ENCODE measurements at regions not wholly inside any gene's neighbourhood (a gene's known extent, or its start where the extent isn't known, plus 50 kb on each side); places are given as distances from the start of the nearest gene placed in this dataset.

DNA sequence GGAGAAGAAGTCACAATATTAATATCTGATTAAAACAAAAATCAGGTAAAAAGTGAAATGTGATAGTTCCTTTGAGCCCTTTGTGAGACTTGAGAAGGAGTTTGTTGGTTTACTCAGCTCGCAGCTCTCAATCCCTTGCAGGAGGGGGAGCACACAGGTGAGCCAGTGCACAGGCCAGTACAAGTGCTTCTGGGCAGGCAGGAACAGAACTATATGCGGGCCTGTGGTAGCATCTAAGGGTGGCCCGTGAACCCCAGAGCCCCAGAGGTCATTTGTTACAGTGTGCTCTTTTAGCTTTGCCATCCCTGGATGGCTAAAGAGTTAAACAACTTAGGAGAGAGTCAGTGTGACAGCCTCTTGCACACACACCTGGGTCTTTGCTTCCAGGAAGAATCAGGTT is 215.3 kb upstream of the EDIL3 start:
- no peak for DNase-seq

GRCh38 chr5:84597904-84598303 is 213.2 kb upstream of the EDIL3 start:
- no peak for DNase-seq

- no peak for DNase-seq
Observed at GRCh38 chr5:84590629-84591028, 205.9 kb upstream of the EDIL3 start.

DNA sequence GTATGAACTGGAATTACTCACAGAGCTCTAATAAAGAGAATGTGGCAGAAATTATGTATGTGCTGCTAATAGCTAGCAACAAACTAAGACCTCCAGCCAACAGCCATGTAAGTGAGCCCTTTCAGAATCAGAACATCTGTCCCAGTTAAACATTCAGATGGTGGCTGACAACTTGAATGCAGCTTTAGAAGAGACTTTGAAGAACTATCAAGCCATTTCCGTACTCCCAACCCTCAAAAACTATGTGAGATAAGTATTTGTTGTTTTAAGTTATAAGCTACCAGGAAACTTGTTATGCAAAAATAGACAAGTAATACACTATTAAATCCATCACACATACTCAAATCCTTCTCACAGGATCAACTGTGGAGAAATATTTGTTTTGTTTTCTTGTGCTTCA is 205.2 kb upstream of the EDIL3 start:
- DNase-seq: no peak

- no peak for DNase-seq
Observed at GRCh38 chr5:84585218-84585617, 200.5 kb upstream of the EDIL3 start.

DNA sequence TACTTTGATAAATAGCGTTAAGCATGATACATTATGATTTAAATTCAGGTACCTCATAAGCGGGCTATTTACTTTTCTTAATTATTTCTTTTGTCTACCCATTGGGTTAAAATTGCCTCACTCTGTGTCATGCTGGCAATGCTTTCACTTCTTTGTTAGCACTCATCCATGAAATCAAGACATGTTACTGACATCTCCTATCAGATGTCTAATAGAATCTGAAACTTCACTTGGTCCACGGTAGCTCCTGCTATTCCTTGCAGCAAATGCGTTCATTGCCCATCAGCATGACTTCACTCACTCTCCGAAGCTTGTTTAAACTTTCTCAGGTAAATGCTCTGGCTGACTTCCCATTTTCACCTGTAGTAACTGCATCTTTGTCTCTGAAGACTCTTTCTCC is 193.5 kb upstream of the EDIL3 start:
- no peak for DNase-seq

DNA sequence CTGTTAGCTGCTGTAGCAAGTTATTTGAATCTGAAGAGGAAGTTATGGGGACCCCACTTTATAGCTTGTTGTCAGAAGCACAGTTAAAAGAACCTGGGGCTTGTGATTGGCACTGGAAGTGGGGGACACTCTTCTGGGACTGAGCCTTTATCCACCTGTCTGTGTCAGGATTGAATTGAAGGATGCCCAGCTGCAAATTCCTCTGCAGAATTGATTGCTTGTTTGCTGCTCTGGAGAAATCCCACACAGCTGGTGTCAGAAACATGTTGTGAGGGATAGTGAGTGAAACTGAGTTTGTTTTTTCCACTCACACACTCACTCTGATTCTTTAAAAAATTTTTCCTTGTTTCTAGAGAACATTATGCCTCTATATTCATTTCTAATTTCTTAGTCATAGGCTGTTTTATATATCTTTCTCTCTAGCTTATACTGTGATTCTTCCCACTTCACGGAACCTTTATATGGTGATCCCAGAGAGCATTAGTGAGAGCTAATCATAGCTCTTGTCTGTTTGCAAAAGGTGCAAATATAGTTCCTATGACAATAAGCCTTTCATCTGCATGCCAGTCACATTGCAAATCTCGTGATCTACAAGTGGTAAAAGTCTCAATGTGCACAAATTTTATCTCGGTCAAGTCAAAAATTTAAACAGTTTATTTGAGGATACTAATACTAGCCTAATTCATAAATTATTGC is 188.5 kb upstream of the EDIL3 start:
- DNase-seq: no peak

- DNase-seq: no peak
Observed at GRCh38 chr5:84569307-84569706, 184.6 kb upstream of the EDIL3 start.

DNA sequence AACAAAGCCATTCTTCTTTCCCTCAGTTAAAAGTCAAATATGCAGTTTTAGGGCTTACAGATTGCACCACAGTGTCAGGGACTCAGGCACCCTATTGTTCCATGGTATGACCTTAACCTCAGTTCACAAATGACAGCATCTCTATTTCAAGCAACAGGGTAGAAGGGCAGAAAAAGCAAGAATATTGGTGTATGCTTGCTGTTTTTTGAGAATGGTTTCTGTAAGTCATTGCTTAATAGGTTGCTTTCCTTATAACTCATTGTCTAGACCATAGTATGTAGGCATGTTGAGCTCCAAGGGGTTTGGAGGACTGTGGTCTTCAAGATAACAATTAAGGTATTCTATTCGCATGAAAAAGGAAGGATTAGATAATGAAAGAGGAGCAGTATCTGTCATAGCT is 183.5 kb upstream of the EDIL3 start:
- no peak for DNase-seq

GRCh38 chr5:84565866-84566265 is 181.2 kb upstream of the EDIL3 start:
- no peak for DNase-seq

DNA sequence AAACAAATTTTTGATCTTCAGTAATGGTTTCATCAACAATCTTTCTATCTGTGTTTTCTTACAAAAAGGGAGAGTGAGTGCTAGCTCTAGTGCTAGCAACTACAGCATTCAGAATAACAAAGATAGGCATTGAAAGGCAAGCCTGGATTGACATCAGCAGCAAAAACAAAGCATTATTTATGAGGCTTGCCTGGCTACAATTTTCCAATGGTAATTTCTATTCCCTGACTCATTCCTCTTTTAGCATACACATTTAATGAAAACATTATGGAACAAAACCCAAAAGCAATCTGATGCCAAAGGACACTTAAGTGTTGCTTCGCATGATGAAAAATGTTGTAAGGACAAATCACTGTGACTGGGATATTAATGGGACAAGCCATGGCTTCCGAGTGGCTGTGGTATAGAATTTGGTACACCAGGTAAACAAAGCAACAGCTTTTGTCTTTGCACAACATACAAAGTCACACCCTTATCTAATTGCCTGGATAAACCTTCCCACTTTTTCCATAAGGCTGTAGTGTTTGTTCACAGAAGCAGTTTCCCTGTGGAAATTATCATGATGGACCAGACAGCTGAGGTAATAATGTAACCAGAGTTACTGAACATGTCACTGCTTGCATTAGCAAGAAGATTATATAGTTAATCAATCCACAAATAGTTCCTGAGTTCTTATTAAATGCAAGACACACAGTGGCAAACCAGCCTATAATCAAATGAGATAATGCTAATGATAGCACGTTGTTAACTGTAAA is 179.8 kb upstream of the EDIL3 start:
- no peak for DNase-seq

- DNase-seq: no peak
Observed at GRCh38 chr5:84550222-84550621, 165.5 kb upstream of the EDIL3 start.

DNA sequence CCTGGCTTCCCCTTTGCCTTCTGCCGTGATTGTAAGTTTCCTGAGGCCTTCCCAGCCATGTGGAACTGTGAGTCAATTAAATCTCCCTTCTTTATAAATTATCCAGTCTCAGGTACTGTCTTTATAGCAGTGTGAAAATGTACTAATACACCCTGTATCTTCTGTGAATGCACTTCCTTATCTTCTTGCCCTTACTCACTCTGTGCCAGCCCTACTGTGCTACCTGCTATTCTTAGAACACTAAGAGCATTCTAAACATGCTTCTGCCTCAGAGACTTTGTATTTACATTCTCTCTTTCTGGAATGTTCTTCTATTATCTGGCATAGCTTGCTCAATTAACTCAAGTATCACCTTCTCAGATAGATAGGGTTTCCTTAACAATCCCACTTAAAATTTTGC is 164.4 kb upstream of the EDIL3 start:
- DNase-seq: no peak

DNA sequence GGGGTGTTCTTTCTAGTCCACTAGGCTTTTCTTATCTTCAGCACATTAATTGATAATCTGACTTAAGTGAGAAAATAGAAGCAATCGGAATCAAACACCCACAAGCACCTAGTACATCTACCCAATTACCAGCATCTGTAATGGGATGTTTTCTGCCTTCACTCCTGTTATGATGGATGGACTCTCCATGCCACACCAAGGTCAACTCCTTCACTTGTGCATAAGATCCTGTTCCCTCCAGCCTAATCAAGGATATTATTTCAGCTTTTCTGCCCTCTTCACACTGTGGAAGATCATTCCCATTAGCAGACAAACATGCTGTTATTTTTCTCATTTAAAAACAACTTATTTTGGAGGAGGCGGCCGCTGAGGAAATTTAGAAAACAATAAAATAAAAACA is 162.0 kb upstream of the EDIL3 start:
- DNase-seq: no peak

DNA sequence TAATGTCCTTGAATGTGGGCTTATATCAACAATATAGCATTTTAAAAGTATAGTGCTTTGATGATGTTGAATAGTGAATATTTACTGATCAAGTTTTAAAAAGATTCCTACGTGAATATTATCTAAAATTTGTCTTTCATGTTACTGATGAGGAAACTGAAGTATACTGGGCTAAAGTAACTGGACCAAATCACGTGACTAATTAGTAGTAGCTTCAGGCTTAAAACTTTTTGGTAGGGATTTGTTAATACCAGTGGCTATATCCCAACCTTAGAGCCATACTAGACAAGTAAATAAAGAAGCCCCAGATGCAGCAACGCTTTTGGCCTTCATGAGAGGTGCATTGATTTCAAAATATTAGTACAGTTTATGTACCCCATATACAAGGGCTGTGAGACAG is 152.1 kb upstream of the EDIL3 start:
- DNase-seq: no peak

GRCh38 chr5:84535281-84535680 is 150.6 kb upstream of the EDIL3 start:
- DNase-seq: no peak

DNA sequence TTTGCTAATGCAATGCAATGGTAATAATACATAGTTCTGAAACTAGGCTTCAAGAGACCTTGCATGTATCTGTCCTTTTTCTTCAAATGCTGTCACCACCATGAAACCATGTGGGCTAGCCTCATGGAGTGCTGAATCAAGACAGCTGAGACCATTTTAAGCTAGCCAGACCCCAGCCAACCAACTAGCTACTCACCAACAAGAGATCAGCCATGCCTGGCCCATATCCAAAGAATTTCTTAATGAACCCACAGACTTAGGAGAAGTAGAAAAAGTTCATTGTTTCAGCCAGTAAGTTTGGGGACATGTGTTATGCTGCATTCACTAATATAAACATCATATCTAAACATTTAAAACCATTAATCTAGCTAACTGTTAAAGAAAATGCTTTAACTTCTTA is 139.8 kb upstream of the EDIL3 start:
- no peak for DNase-seq

DNA sequence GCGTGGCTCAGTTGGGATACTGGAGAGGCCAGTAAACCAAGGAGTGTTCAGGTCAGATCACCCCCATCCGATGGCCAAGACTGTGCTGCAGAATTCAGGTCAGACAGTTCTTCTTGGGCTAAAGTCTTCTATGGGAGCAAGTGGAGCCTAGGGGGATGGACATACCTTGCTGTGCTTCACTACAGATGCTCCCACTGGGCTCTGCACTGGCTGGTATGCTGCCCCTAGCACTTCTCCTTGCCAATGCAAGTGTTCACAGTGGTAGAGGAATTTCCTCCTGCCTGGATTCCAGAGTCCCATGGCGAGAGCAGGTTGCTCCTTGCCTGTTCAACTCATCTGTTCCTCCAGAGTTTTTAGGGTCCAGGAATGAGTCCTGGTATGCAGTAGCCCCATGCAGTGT is 134.2 kb upstream of the EDIL3 start:
- DNase-seq: no peak

- DNase-seq: no peak
Observed at GRCh38 chr5:84518370-84518769, 133.7 kb upstream of the EDIL3 start.

DNA sequence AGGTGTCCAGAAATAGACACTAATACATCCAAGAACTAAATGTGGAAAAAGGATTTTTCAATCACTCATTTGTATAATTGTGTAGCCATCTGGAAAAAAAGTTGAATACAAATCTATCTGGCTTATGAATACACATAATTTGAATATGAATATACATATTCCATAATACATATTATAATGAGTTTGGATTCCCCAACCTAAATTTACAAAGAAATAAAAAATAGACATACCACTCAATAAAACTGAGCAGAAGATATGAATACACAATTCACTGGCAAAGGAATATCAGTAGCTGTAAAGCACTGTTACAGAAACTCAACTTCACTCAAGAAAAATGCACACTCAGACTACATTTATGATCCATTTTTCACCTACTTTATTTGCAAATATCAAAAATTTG is 121.9 kb upstream of the EDIL3 start:
- no peak for DNase-seq

- DNase-seq: no peak
Observed at GRCh38 chr5:84494453-84494852, 109.8 kb upstream of the EDIL3 start.

DNA sequence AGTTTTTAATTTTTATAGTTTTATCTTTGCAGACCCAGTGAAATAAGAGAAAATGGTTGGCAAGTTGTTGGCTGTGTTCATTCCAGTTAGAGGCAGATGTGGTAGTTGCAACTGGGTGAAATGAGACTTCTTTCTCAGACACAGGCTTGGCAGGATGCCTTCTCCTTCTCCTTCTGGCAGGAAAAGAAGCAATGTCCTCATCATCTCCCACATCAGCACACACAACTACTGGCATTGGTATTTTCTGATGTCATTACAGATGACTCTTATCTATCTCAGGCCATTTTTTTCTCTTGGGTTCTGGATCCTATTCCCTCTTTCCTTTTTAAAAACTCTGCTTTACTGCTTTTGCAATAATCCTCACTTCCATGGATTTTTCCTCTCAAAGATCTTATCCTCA is 103.3 kb upstream of the EDIL3 start:
- DNase-seq: no peak

- DNase-seq: no peak
Observed at GRCh38 chr5:84480873-84481637, 96.4 kb upstream of the EDIL3 start.

DNA sequence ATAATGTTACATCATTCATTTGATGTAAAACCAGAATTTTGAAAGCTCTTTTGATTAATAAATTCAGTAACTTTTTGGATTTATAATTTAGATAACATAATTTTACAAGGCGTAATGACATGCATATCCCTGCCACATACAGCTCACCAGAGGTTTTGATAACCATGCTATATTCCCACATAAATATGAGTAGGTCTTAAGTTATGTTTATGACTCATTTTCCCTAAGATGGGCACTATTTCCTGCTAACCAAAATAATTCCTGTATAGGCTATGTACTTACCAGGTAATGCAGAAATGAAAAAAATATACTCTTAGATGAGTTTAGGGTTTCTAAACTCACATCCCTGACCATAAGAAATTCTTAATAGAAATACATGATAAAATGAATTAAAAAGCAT is 93.9 kb upstream of the EDIL3 start:
- no peak for DNase-seq

Data from inflammatory macrophage (primary cell).